Breast epithelium (tissue), 4 donors: ENCODE measurements at regions not wholly inside any gene's neighbourhood (a gene's known extent, or its start where the extent isn't known, plus 50 kb on each side); places are given as distances from the start of the nearest gene placed in this dataset.

Experiments used
- DNase-seq, 2 donors: peaks; one replicate each; pipeline ENCODE4 v3.0.0-alpha.2; 2019; ENCODE audit warnings: low spot score in 2 of 2
- H3K27ac ChIP-seq, 2 donors: fragments of 200-600 bp; sonication (generic) in 1 of 2; one replicate each; pipeline ENCODE4 v1.5.1; 2016 to 2019; ENCODE audit warnings: mild to moderate bottlenecking in 1 of 2
- H3K27me3 ChIP-seq, 2 donors: fragments of 200-600 bp; sonication (generic) in 1 of 2; one replicate each; pipeline versions ENCODE4 v1.5.1 to v1.6.0; 2017 to 2019; ENCODE audit warnings: control low read depth in 1 of 2, mild to moderate bottlenecking in 1 of 2
- H3K36me3 ChIP-seq: fragments of 200-600 bp; one replicate; pipeline ENCODE4 v1.5.1; 2019
- H3K4me1 ChIP-seq, 2 donors: fragments of 200-600 bp; sonication (generic); one replicate each; pipeline ENCODE4 v1.5.1; 2016 to 2019; ENCODE audit warnings: control low read depth in 1 of 2
- H3K4me3 ChIP-seq, 3 donors: fragments of 200-600 bp; sonication (generic); 1 replicate in 2 of 3; 2 replicates in 1 of 3; pipeline ENCODE4 v1.5.1; 2016 to 2019; ENCODE audit warnings: mild to moderate bottlenecking in 3 of 3, moderate library complexity in 2 of 3
- H3K9me3 ChIP-seq, 2 donors: fragments of 200-600 bp; sonication (generic) in 1 of 2; one replicate each; pipeline ENCODE4 v1.5.1; 2016 to 2019; ENCODE audit warnings: control low read depth in 1 of 2
- POLR2A ChIP-seq: fragments of 450-650 bp; IDR thresholded peaks from one replicate; pipeline ENCODE4 v1.6.1; 2016; ENCODE audit warnings: antibody characterized with exemption, mild to moderate bottlenecking, moderate library complexity
- POLR2AphosphoS5 ChIP-seq, 3 donors: sonication (generic); formaldehyde crosslinking; IDR thresholded peaks; one replicate each; pipeline ENCODE4 v1.6.1; 2017; ENCODE audit warnings: antibody characterized with exemption in 3 of 3
- intact Hi-C: fragments of 100-400 bp; cut with DNase I; formaldehyde crosslinking; loops from one replicate; pipeline ENCODE4 v1.15.1; 2023; ENCODE audit warnings: low total_unique reads
- TF ChIP-seq, protein P1 (sequence below), 3 donors: fragments of 450-650 bp; IDR thresholded peaks; one replicate each; pipeline ENCODE4 v1.5.1; 2016 to 2017; ENCODE audit warnings: antibody characterized with exemption in 3 of 3, mild to moderate bottlenecking in 3 of 3, moderate library complexity in 3 of 3

DNA sequence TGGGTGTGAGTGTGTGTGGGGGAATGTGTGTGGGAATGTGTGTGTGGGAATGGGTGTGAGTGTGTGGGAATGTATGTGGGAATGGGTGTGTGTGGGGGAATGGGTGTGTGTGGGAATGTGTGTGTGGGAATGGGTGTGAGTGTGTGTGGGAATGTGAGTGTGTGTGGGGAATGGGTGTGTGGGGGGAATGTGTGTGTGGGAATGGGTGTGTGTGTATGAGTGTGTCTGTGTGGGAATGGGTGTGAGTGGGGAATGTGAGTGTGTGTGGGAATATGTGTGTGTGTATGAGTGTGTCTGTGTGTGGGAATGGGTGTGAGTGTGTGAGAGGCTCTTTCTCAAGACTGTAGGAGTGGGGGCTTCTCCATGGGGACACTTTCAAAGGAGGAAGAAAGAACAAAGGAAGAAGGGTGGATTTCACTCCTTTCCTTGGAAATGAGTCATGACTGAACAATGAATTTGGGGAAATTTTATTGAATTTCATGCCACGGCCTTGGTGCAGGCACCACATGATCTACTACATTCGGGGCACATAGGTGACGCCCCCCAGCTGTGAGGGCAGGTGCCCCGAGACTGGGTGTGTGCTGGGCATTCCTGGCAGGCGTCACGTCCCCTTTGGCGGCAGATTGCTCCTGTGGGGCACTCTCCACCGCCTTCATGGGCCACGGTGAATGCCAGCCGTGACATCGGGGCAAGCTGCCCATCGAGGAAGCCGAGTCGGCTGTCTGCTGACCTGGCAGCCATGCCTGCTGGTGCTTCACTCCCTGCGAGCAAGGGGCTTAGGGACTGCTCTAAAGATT lies 88.8 kb upstream of the INSIG1 start:
- H3K4me3 ChIP-seq = peak overlapping the region in 1 of 3 donors; percentile 8
- no peaks in the 10 kb centered on the region for H3K27me3 ChIP-seq
- peak in 1 of 2 donors; percentile 55 for DNase-seq
- H3K27ac ChIP-seq = peak overlapping the region; percentile 60 to 75
- no peaks in the 10 kb centered on the region for H3K9me3 ChIP-seq
- intact Hi-C loops = no loop called here
- no peaks in the 10 kb centered on the region for H3K4me1 ChIP-seq
- TF ChIP-seq, protein P1, sequence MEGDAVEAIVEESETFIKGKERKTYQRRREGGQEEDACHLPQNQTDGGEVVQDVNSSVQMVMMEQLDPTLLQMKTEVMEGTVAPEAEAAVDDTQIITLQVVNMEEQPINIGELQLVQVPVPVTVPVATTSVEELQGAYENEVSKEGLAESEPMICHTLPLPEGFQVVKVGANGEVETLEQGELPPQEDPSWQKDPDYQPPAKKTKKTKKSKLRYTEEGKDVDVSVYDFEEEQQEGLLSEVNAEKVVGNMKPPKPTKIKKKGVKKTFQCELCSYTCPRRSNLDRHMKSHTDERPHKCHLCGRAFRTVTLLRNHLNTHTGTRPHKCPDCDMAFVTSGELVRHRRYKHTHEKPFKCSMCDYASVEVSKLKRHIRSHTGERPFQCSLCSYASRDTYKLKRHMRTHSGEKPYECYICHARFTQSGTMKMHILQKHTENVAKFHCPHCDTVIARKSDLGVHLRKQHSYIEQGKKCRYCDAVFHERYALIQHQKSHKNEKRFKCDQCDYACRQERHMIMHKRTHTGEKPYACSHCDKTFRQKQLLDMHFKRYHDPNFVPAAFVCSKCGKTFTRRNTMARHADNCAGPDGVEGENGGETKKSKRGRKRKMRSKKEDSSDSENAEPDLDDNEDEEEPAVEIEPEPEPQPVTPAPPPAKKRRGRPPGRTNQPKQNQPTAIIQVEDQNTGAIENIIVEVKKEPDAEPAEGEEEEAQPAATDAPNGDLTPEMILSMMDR (IDR thresholded peaks at IDR 0.05) = no peak
- TF ChIP-seq POLR2AphosphoS5 (IDR thresholded peaks at IDR 0.05) (peak in 2 of 3 donors; percentile 17 to 25), POLR2A (no peak)
- H3K36me3 ChIP-seq = no peaks in the 10 kb centered on the region

DNA sequence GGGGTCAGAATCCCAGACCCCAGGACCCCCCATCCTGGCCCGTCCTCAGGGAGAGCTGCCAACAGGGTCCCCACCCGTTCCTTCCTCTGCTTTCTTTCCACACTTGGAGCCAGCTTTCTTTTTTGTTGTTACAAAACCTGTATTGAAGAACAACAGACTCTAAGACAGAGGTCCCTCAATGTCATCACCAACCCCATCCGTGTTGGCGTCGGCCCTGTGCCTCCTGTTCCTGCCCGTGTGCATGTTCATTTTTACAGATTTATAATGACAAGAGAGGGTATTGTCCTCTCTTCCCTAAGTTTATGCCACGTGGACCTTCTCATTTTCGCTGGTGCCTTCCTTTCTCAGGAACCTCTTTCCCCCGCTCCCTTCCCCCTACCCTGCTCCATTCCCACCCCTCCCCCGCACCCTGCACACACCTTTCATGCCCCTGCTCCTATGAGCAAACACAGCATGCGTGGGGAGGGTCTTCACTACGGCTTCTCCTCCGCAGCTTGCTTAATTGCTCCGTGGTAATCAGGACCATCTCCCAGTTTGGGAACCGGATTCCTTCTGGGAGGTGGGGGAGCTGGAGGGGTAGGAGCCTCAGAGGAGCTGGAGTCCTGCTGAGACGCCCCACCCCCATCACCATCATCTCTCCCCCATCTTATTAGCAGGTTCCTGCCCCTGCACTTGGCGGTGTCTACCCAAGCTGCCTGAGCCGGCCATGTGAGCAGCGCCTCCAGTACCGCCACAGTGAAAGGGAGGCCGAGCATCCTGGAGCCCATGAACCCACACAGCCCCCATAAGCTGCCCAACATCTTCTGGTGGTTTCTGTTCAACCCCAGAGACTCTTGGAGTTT lies 88.0 kb upstream of the INSIG1 start:
- no peaks in the 10 kb centered on the region for H3K27me3 ChIP-seq
- H3K4me1 ChIP-seq = no peaks in the 10 kb centered on the region
- peak in 1 of 2 donors; percentile 45 for DNase-seq
- intact Hi-C loops = loop anchor here (5.0 kb wide), 1 partner anchor 93 kb away; no protein-coding TSS in a partner anchor
- TF ChIP-seq, protein P1 (IDR thresholded peaks at IDR 0.05) = no peak
- TF ChIP-seq POLR2A (no peak), POLR2AphosphoS5 (IDR thresholded peaks at IDR 0.05) (no peak)
- H3K4me3 ChIP-seq = peak overlapping the region in 1 of 3 donors; percentile 8
- no peaks in the 10 kb centered on the region for H3K9me3 ChIP-seq
- H3K36me3 ChIP-seq = no peaks in the 10 kb centered on the region
- H3K27ac ChIP-seq = peak overlapping the region; percentile 60 to 75

DNA sequence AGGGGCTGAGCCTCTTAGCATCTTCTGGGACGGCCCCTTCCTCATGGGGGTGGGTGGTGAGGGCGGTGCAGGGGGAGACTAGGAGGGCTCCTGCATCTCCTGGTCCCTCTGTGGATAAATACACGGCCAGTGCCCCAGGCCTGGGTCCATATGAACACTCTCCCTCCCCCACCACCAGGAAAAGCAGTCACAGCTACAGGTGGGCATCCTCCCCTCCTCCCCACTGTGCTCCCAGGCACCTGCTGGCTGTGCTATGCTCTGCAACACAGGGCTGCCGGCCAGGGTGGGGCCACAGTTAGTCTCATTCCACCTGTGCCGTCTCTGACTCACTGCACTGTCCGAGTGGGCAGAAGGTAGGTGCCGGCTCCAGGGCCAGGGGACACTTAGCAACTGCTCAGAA lies 87.3 kb upstream of the INSIG1 start:
- H3K4me1 ChIP-seq = no peaks in the 10 kb centered on the region
- no peak overlapping the region for H3K4me3 ChIP-seq
- H3K9me3 ChIP-seq = no peaks in the 10 kb centered on the region
- H3K27ac ChIP-seq = peak overlapping the region in 1 of 2 donors; percentile 75
- TF ChIP-seq, protein P1 (IDR thresholded peaks at IDR 0.05) = no peak
- TF ChIP-seq POLR2A = no peak
- intact Hi-C loops = loop anchor here (5.0 kb wide), 1 partner anchor 92 kb away; no protein-coding TSS in a partner anchor
- H3K36me3 ChIP-seq = no peaks in the 10 kb centered on the region
- H3K27me3 ChIP-seq = no peaks in the 10 kb centered on the region
- peak in 1 of 2 donors; percentile 50 for DNase-seq

DNA sequence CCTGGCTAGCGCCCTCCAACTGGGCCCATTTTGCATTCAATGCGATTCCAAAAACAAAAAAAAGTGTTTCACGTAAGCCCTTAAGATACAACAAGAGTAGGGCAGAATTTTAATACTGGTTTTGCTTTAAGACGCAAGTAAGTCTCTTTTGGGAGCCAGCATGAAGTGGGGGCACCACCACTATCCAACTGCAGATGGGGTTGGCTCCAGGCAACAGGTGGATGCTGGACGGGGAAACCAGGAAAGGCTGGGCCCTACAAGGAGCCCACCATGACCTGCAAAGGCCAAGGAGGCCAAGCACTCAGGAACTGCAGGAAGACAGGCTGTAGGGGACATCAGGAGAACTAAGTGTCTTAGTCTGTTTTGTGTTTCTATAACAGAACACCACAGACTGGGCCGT lies 86.5 kb upstream of the INSIG1 start:
- Histone ChIP-seq H3K36me3 (no peaks in the 10 kb centered on the region), H3K4me1 (no peaks in the 10 kb centered on the region), H3K27ac (no peak overlapping the region), H3K4me3 (no peak overlapping the region), H3K9me3 (no peaks in the 10 kb centered on the region), H3K27me3 (peaks cover 0 to 4% of the 10 kb centered on the region in 2 donors)
- intact Hi-C loops = loop anchor here (5.0 kb wide), 1 partner anchor 91 kb away; no protein-coding TSS in a partner anchor
- no peak for DNase-seq
- TF ChIP-seq POLR2AphosphoS5 (IDR thresholded peaks at IDR 0.05) (no peak), POLR2A (no peak)
- TF ChIP-seq, protein P1 (IDR thresholded peaks at IDR 0.05) = no peak
